Activated T-cell treated with anti-CD3 and anti-CD28 coated beads, Interleukin-2, amount 50 U/mL, for 48 hours (primary cell): ENCODE measurements at regions not wholly inside any gene's neighbourhood (a gene's known extent, or its start where the extent isn't known, plus 50 kb on each side); places are given as distances from the start of the nearest gene placed in this dataset.
"Not testable (repeated sequence)": the region's sequence is repeated elsewhere in the genome, so short reads cannot be mapped to it uniquely, and the experiment has no call there.

Experiments used
- DNase-seq, 2 experiments: peaks; one replicate each; pipeline ENCODE4 v3.0.0-alpha.2; 2020

DNA sequence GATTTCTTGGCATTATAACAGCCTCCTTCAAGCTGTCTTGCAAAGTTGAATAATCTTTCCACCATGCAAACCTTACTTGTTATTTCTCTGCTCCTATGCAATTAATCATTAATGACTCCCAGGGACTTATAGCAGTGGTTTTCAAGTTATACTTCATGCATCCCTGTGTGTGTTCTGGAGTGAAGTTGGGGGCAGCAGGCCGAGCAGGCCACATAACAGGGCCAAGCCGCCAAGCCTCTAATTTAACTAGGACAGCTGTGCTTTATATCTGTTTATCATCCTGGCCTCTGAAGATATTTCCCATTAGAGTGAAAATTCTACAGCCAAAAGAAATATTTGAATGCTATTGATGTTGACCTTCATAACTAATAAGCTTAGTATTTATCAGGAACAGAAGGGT, 133.5 kb upstream of the PAK3 start:
- DNase-seq, result no peak

DNA sequence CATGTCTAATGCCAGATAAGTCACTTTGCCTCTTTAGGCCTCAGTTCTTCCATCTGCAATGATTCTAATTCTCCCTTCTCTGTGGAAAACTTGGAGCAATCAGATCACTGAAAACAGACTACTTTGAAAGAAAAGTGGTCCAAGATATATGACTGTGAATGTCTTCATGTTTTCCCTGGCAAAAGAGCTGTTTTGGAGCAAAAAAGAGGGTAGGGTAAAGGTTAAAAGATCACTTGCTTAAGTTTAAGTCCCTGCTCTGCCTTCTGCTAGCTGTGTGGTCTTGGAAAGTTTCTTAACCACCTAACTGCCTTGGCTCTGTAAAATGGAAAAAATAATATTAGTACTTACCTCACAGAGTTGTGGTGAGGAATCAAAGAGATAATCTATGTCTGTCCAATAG, 140.3 kb upstream of the PAK3 start:
- DNase-seq, result no peak

GRCh38 chrX:110954428-110955100, 141.4 kb upstream of the PAK3 start:
- DNase-seq, result no peak

- no peak for DNase-seq
These were observed 144.3 kb upstream of the PAK3 start for GRCh38 chrX:110951472-110952269.

- DNase-seq, result no peak
These were observed 149.4 kb upstream of the CHRDL1 start for GRCh38 chrX:110944751-110945675.

DNA sequence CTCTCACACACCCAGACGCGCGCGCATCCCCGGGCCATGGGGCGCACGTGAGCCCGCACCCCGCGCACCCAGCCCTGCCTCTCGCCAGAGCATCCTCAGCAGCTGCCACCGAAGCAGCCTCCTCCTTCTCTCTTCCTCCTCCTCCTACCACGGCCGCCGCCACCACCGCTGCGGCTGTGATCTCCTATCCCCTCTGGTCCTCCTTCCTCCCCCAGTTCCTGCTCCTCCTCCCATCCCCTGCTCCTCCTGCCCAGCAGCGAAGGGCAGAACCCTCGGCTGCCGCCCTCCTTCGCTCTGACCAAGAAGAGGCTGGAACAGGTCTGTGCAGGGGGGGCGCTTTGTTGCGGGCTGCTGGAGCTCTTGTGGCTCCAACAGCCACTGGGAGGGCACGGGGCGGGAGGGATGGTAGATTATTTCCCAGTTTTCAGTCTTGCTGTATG, 148.7 kb upstream of the CHRDL1 start:
- DNase-seq, result no peak

DNA sequence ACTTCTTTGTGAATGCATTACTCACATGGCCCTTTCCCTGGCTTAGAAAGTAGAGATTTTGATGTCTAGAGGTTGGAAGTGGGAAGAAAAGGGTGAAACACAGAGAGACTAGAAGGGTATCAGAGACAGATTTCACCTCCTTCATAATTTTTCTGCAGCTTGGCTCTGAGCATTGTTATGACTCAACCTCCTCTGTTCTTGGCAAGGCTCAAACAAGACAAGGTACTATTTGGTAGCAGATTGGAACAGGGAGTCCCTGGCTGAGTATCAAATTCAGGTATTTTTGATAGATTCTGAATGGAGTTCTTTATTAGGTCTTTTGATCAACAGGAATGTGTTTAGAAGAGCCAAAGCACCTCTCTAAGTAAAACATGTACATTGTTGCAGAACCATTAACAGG, 146.3 kb upstream of the CHRDL1 start:
- no peak for DNase-seq

GRCh38 chrX:110938977-110939732, 143.5 kb upstream of the CHRDL1 start:
- no peak for DNase-seq

- DNase-seq, result no peak
These were observed 129.3 kb upstream of the CHRDL1 start for GRCh38 chrX:110924871-110925270.

- no peak for DNase-seq
These were observed 125.4 kb upstream of the CHRDL1 start for GRCh38 chrX:110920991-110921390.

GRCh38 chrX:110915570-110915969, 120.0 kb upstream of the CHRDL1 start:
- DNase-seq, result no peak

DNA sequence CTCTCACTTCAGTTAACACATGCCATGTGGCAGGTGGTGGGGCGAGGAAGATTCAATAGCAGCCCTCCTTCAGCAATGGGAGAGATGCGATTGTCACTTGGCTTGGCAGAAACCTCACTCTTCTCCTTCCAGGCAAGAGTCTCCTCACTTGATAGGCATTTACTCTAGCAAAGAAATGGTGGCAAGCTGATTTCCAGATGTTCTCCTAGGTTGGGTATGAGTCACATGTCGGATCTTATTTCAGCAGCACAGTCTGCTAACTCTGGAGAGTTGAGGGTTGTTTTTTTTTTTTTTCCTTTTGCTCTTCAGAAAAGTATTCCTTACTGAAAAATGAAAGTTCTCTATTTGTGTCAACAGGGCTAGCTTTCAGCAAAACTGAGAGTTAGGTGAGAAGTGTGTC, 119.5 kb upstream of the CHRDL1 start:
- DNase-seq, result no peak

DNA sequence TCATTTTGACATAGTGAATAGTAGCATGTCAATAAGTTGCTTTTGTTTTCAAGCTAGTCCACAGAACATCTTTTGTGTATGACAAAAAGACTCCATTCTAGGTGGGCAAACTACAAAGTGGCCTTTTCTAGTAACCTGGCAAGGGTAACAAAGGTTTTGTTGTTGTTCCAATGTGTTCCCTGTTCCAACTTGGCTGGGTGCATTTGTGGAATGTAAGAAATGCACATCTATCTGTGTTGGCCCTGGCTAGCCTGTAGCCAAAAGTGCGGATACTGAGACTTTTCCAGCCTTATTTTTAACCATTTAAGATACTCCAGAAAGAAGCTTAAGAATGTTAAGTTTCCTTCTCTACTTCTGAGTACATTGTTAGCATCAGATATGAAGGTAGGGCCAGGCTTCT, 118.7 kb upstream of the CHRDL1 start:
- DNase-seq, result no peak

GRCh38 chrX:110904747-110905146, 109.1 kb upstream of the CHRDL1 start:
- DNase-seq, result not testable (repeated sequence)

- DNase-seq, result no peak
These were observed 86.4 kb upstream of the CHRDL1 start for GRCh38 chrX:110881971-110882370.

- no peak for DNase-seq
These were observed 81.7 kb upstream of the CHRDL1 start for GRCh38 chrX:110877326-110877725.

DNA sequence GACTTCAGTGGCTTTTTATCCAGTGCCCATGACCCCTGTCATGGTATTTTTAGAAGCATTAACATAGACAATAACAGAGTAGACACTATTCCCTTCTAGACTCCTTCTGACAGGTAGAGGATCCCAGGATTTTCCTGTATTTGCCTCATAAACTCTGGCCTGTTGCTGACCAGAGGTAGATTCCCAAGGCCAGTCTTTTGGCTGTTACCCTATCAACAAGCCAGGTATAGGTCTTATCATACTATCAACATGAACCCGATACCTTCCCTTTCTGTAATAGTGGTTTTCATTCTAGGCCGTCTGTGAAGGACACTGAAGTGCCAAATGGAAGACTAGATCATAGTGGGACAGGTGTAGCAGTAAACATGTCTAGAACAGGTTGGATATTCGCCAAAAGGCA, 76.2 kb upstream of the CHRDL1 start:
- DNase-seq, result no peak

GRCh38 chrX:110866421-110866820, 70.8 kb upstream of the CHRDL1 start:
- DNase-seq, result no peak

- no peak for DNase-seq
These were observed 68.3 kb upstream of the CHRDL1 start for GRCh38 chrX:110863883-110864282.

GRCh38 chrX:110858565-110858964, 62.9 kb upstream of the CHRDL1 start:
- no peak for DNase-seq

DNA sequence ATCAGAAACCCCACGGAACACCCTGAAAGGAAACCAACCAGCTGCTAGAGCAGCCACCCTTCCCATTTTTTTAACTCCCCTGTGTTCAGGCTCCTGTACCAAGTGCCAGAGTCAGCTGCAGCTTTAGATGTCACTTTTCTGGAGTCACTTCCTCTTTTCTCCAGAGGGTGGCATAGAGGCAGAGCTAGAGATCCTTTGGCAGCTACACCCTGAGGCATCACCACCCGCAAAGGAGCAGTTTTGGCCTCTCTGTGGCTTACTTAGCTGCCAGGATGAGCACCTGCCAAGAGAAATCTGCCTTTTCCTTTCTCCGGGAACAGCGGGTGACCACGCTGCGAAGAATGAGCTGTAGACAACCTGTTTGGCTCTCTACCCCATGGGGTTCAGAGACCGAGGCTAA, 58.0 kb upstream of the CHRDL1 start:
- DNase-seq, result no peak

- no peak for DNase-seq
These were observed 56.6 kb upstream of the CHRDL1 start for GRCh38 chrX:110852180-110852579.

GRCh38 chrX:110851780-110852179, 56.2 kb upstream of the CHRDL1 start:
- no peak for DNase-seq
